ENCODE measurements at regions not wholly inside any gene's neighbourhood (a gene's known extent, or its start where the extent isn't known, plus 50 kb on each side); places are given as distances from the start of the nearest gene placed in this dataset.

GRCh38 chr18:14925281-14925709 is 177.3 kb downstream of the ANKRD30B start:
- TF ChIP-seq POLR2A (IDR thresholded peaks at IDR 0.05) (no peak), CTCF (IDR thresholded peaks at IDR 0.05) (no peak)

Data from ovary (tissue), 3 donors.